ENCODE measurements at regions not wholly inside any gene's neighbourhood (a gene's known extent, or its start where the extent isn't known, plus 50 kb on each side); places are given as distances from the start of the nearest gene placed in this dataset.

DNA sequence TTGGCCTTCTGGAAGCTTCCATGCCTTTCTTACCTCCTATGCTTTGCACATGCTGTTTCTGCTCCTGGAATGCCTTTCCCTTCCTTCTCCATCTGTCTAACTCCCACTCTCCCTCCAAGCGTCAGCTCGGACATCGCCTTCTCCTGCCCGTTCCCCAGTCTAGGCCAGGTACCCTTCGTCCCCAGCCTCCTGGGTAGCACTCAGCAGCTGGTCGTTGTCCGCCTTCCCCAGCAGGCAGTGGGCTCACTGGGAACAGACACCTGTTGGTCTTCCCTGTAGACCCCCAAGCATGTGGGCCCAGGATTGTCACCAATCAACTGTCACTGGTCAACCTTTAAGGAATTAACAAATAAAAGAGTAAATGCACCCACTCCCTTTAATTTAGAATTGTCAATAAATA is 202.2 kb downstream of the RGS3 start:
- Histone ChIP-seq H3K4me2 (ENCODE audit: low read length) (no peak overlapping the region), H3K9ac (ENCODE audit: low read length) (no peak overlapping the region), H3K36me3 (ENCODE audit: insufficient read depth, low read length) (no peaks in the 10 kb centered on the region), H3K27me3 (ENCODE audit: insufficient read depth, low read depth, low read length) (no peaks in the 10 kb centered on the region), H3K9me3 (ENCODE audit: low read length) (no peaks in the 10 kb centered on the region), H3K4me3 (ENCODE audit: low read length) (no peak overlapping the region), H3K79me2 (replicated peaks; ENCODE audit: insufficient read depth, low read length) (no peaks in the 10 kb centered on the region), H4K20me1 (ENCODE audit: insufficient read depth) (no peaks in the 10 kb centered on the region), H2AFZ (ENCODE audit: low read depth, low read length) (no peak overlapping the region), H3K9me2 (ENCODE audit: insufficient read depth, low read length) (no peaks in the 10 kb centered on the region), H3K27ac (ENCODE audit: low read length) (no peak overlapping the region), H3F3A (ENCODE audit: insufficient read depth, low read length, poor library complexity, severe bottlenecking) (no peaks in the 10 kb centered on the region)
- TF ChIP-seq EP300 (conservative IDR thresholded peaks at IDR 0.05; ENCODE audit: poor library complexity, severe bottlenecking) (no peak), POLR2AphosphoS5 (IDR thresholded peaks at IDR 0.05) (no peak), MXI1 (conservative IDR thresholded peaks at IDR 0.05; ENCODE audit: poor library complexity, severe bottlenecking) (no peak), TAF1 (IDR thresholded peaks at IDR 0.05; ENCODE audit: low read depth) (no peak), EZH2 (IDR thresholded peaks at IDR 0.05; ENCODE audit: borderline replicate concordance, insufficient read depth, low read length, poor library complexity, severe bottlenecking) (no peak), SMC3 (conservative IDR thresholded peaks at IDR 0.05; ENCODE audit: poor library complexity) (no peak), CTCF (IDR thresholded peaks at IDR 0.05; ENCODE audit: poor library complexity, severe bottlenecking) (no peak), RAD21 (conservative IDR thresholded peaks at IDR 0.05) (no peak)
- TF ChIP-seq, protein P1, sequence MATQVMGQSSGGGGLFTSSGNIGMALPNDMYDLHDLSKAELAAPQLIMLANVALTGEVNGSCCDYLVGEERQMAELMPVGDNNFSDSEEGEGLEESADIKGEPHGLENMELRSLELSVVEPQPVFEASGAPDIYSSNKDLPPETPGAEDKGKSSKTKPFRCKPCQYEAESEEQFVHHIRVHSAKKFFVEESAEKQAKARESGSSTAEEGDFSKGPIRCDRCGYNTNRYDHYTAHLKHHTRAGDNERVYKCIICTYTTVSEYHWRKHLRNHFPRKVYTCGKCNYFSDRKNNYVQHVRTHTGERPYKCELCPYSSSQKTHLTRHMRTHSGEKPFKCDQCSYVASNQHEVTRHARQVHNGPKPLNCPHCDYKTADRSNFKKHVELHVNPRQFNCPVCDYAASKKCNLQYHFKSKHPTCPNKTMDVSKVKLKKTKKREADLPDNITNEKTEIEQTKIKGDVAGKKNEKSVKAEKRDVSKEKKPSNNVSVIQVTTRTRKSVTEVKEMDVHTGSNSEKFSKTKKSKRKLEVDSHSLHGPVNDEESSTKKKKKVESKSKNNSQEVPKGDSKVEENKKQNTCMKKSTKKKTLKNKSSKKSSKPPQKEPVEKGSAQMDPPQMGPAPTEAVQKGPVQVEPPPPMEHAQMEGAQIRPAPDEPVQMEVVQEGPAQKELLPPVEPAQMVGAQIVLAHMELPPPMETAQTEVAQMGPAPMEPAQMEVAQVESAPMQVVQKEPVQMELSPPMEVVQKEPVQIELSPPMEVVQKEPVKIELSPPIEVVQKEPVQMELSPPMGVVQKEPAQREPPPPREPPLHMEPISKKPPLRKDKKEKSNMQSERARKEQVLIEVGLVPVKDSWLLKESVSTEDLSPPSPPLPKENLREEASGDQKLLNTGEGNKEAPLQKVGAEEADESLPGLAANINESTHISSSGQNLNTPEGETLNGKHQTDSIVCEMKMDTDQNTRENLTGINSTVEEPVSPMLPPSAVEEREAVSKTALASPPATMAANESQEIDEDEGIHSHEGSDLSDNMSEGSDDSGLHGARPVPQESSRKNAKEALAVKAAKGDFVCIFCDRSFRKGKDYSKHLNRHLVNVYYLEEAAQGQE (IDR thresholded peaks at IDR 0.05; ENCODE audit: borderline replicate concordance): no peak

DNA sequence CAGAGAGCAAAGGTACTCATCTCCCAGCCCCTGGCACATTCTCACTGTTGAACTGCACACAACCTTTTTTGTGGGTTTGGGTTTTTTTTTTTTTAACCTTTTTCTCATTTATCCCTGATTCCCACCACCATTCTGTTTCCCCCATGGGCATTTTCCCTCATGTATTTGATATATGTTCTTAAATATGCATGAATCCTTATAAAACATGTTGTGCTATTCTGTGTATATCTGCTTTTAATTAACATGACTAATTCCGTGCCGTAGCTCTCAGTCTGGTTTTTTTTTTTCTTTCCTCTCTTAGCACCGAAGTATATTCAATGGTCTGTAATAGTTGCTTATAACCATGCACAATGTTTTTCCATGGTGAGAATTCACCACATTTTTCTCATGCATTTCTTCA is 204.5 kb downstream of the RGS3 start:
- no peaks in the 10 kb centered on the region for H3K79me2 ChIP-seq (replicated peaks; ENCODE audit: insufficient read depth, low read length)
- H3K9ac ChIP-seq (ENCODE audit: low read length): no peak overlapping the region
- H3K4me2 ChIP-seq (ENCODE audit: low read length): no peak overlapping the region
- no peaks in the 10 kb centered on the region for H4K20me1 ChIP-seq (ENCODE audit: insufficient read depth)
- H3K9me3 ChIP-seq (ENCODE audit: low read length): no peaks in the 10 kb centered on the region
- H3K36me3 ChIP-seq (ENCODE audit: insufficient read depth, low read length): no peaks in the 10 kb centered on the region
- H3K4me3 ChIP-seq (ENCODE audit: low read length): no peak overlapping the region
- H3K9me2 ChIP-seq (ENCODE audit: insufficient read depth, low read length): no peaks in the 10 kb centered on the region
- no peaks in the 10 kb centered on the region for H3F3A ChIP-seq (ENCODE audit: insufficient read depth, low read length, poor library complexity, severe bottlenecking)
- no peak overlapping the region for H3K27ac ChIP-seq (ENCODE audit: low read length)
- TF ChIP-seq SMC3 (conservative IDR thresholded peaks at IDR 0.05; ENCODE audit: poor library complexity) (no peak), MXI1 (conservative IDR thresholded peaks at IDR 0.05; ENCODE audit: poor library complexity, severe bottlenecking) (no peak), EZH2 (IDR thresholded peaks at IDR 0.05; ENCODE audit: borderline replicate concordance, insufficient read depth, low read length, poor library complexity, severe bottlenecking) (no peak), EP300 (conservative IDR thresholded peaks at IDR 0.05; ENCODE audit: poor library complexity, severe bottlenecking) (no peak), RAD21 (conservative IDR thresholded peaks at IDR 0.05) (no peak), POLR2AphosphoS5 (IDR thresholded peaks at IDR 0.05) (no peak), CTCF (IDR thresholded peaks at IDR 0.05; ENCODE audit: poor library complexity, severe bottlenecking) (no peak), TAF1 (IDR thresholded peaks at IDR 0.05; ENCODE audit: low read depth) (no peak)
- TF ChIP-seq, protein P1 (IDR thresholded peaks at IDR 0.05; ENCODE audit: borderline replicate concordance): no peak
- no peaks in the 10 kb centered on the region for H3K27me3 ChIP-seq (ENCODE audit: insufficient read depth, low read depth, low read length)
- H2AFZ ChIP-seq (ENCODE audit: low read depth, low read length): no peak overlapping the region

All from neural cell (in vitro differentiated cells).